AG04450 (cell line): ENCODE measurements at regions not wholly inside any gene's neighbourhood (a gene's known extent, or its start where the extent isn't known, plus 50 kb on each side); places are given as distances from the start of the nearest gene placed in this dataset.

Experiments used
- CTCF ChIA-PET: fragments of 300-600, 350-600 bp; formaldehyde crosslinking; extraction: SDS; loops from one replicate; lab custom pipeline; 2022; ENCODE audit warnings: antibody characterized with exemption, inconsistent platforms; lab: Charles Lee
- POLR2A ChIA-PET: fragments of 350-600 bp; formaldehyde crosslinking; extraction: SDS; loops from one replicate; lab custom pipeline; 2021; ENCODE audit warnings: antibody characterized with exemption, inconsistent platforms; lab: Yijun Ruan, JAX
- DNase-seq: peaks from one replicate; pipeline ENCODE4 v3.0.0-alpha.2; 2011; ENCODE audit warnings: low read depth, low spot score
- H3K27ac ChIP-seq: one replicate; pipeline ENCODE4 v1.5.1; 2012; ENCODE audit warnings: low read depth, low read length, control low read depth
- H3K27me3 ChIP-seq: one replicate; pipeline ENCODE4 v1.6.0; 2012; ENCODE audit warnings: low read length; ENCODE audit not compliant: control insufficient read depth, insufficient read depth
- H3K4me3 ChIP-seq: 2 replicates; pipeline ENCODE4 v1.5.1; 2011; ENCODE audit warnings: mild to moderate bottlenecking, low read depth, low read length, control low read depth
- H3K9me3 ChIP-seq: 2 replicates; pipeline ENCODE4 v1.5.1; 2012; ENCODE audit warnings: low read length; ENCODE audit not compliant: control insufficient read depth, insufficient read depth
- CTCF ChIP-seq: IDR thresholded peaks from 2 replicates; pipeline ENCODE4 v1.5.1; 2011; ENCODE audit warnings: low read depth, low read length, control low read depth, inconsistent platforms

DNA sequence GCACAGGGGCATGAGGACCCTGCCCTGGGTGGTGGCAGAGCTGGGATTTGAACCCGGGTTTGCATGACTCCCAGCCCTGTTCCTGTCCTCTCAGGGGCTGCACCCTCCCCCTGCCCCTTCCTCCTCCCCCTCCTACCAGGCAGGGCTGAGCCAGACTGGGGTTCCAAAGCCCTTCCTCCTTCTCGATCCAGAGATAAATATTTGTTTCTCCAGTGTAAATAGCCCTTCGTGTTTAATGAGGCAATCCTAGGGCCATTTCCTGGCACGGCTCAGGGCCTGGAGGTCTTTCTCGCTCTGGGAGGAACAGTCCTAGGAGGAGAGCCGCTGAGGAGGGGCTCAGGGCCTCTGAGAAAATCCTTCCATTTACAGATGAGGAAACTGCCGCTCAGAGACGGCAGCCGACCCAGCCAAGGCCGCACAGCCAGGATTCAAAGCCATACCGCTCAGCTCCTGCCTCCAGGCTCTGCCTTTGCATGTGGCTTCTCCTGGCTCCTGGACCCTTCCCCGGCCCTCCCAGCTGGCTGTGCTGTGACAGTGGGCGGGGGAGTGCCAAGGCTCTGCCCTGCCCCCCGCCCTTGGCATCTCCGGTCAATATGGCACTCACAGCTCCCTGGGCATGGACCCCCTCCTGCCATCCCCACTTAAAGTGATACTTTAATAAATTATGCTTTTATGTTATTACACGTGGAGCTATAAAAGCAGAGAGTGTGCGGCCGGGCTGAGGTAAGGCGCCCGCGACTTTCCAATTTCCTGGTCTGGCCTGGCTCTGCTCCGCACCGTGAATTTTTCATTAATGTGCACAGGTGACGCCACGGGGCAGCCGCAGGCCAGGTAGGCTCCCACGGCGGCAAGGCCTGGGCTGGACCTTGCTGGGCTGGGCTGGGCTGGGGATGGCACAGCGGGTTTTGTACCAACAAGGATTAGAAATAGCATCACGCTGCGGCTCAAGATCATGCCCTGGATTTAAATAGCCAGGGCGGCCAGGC is 114.7 kb upstream of the WNT4 start:
- no peak for DNase-seq

DNA sequence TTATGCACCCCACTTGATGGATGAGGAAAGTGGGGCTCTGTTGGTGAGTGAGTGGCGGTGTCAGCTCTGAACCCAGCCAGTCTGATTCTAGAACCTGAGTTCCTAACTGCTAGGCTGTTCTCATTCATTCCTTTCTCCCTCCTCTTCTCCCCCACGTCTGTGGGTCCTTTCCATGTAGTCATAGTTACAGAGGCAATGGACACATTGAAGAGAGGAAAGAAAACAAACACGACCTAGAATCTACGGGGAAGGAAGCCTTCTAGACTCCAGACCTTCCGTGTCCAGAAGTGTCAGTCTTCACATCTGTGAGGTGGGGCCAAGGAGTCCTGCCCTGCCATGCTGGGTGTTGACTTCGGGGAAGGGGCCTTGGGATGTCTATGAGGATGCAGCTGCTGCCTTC is 115.8 kb upstream of the WNT4 start:
- H3K4me3 ChIP-seq, result no peak overlapping the region
- no peak for TF ChIP-seq CTCF
- H3K27me3 ChIP-seq, result peaks cover 32% of the 10 kb centered on the region
- ChIA-PET CTCF (no interaction called here), POLR2A (no interaction called here)
- H3K9me3 ChIP-seq, result no peaks in the 10 kb centered on the region; the same call in 1 of the 2 replicates
- no peak for DNase-seq
- H3K27ac ChIP-seq, result no peak overlapping the region

More for the DNA sequence above, 114.7 kb upstream of the WNT4 start:
- H3K4me3 ChIP-seq, result no peak overlapping the region
- no peak for TF ChIP-seq CTCF
- CTCF ChIA-PET, result no interaction called here
- peaks cover 32% of the 10 kb centered on the region for H3K27me3 ChIP-seq
- H3K27ac ChIP-seq, result no peak overlapping the region
- H3K9me3 ChIP-seq, result no peaks in the 10 kb centered on the region; the same call in 1 of the 2 replicates
- POLR2A ChIA-PET, result no interaction called here

DNA sequence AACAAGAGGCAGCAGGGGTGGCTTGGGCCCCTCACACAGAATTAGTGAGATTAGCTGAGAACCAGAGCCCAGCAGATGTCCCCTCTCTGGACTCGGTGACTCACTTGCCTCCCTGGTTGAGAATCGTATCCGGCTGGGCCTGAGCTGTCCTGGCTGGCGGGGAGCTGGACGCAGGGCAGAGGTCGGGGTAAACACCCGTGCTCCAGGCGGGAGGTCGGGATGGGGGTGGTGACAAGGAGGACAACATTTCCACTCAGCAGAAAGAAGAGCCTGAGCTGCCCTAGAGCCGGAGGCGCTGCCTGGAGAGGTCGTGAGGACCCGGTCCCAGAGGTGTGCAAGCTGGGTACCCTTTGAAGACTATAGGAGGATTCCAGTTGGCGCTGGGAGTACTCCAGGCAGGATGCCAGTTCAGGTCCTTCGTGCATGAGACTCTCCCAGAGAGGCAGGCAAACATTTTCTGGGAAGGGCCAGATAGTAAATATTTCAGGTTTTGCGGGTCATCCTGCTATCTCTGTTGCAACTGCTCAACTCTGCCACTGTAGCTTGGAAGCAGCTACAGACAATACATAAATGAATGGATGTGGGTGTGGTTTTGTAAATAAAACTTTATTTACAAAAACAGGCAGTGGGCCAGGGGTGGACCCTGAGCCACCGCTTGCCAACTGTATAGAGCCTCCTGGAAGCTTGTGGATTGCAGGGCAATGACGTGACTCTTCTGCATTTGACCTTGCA is 116.8 kb upstream of the WNT4 start:
- CTCF ChIA-PET, result interaction anchor here (0.9 kb wide), 1 partner anchor 16 kb away, joined by 3 read pairs; no protein-coding TSS in a partner anchor
- POLR2A ChIA-PET, result no interaction called here
- Histone ChIP-seq H3K4me3 (no peak overlapping the region), H3K27me3 (peaks cover 34% of the 10 kb centered on the region), H3K9me3 (no peaks in the 10 kb centered on the region; the same call in 1 of the 2 replicates), H3K27ac (no peak overlapping the region)
- no peak for TF ChIP-seq CTCF
- DNase-seq, result no peak

DNA sequence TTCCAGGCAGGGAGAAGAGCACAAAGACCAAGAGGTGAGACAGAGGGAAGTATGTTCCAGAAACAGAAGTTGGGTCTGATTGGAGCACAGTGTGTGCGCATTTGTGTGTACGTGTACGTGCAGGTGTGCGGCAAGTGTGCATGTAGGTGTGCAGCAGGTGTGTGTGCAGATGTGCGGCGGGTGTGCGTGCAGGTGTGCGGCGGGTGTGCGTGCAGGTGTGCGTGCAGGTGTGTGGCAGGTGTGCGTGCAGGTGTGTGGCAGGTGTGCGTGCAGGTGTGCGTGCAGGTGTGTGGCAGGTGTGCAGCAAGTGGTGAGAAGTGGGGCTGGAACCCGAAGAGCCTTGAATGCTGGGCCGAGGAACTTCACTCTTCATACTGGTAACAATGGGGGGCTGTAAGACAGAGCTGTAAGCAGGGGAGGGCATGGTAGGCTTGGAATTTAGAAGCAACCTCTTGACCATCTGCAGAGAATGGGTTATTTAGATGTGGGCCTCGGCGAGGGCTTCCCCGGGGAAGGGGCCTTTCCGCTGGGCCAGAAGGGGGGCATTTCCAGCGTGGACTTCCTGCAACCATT is 118.0 kb upstream of the WNT4 start:
- H3K27ac ChIP-seq, result no peak overlapping the region
- no peak for TF ChIP-seq CTCF
- CTCF ChIA-PET, result interaction anchor here (0.6 kb wide), 1 partner anchor 15 kb away, joined by 3 read pairs; no protein-coding TSS in a partner anchor
- POLR2A ChIA-PET, result no interaction called here
- no peak for DNase-seq
- no peak overlapping the region for H3K4me3 ChIP-seq
- H3K9me3 ChIP-seq, result no peaks in the 10 kb centered on the region; the same call in 1 of the 2 replicates
- H3K27me3 ChIP-seq, result peaks cover 35% of the 10 kb centered on the region
